ENCODE measurements at regions not wholly inside any gene's neighbourhood (a gene's known extent, or its start where the extent isn't known, plus 50 kb on each side); places are given as distances from the start of the nearest gene placed in this dataset.

GRCh38 chr5:87114631-87115030 is 153.1 kb upstream of the RASA1 start:
- Mint-ChIP-seq H3K27ac (no peak overlapping the region), H3K4me1 (peaks cover 28% of the 10 kb centered on the region), H3K9me3 (no peaks in the 10 kb centered on the region), H3K4me3 (no peak overlapping the region), H3K36me3 (no peaks in the 10 kb centered on the region), H3K27me3 (ENCODE audit: low read depth in 3 of 3) (no peaks in the 10 kb centered on the region)
- no peaks in the 10 kb centered on the region for H3K27me3 ChIP-seq (ENCODE audit: control insufficient read depth in 2 of 2, insufficient read depth in 2 of 2, low read length in 2 of 2)
- no peak overlapping the region for H3K9ac ChIP-seq (ENCODE audit: insufficient read depth, low read length, poor library complexity, severe bottlenecking)
- no peak overlapping the region for H3K4me3 ChIP-seq (replicated peaks in 1 of 3; ENCODE audit: low read depth in 2 of 3, low read length in 3 of 3)
- WGBS (ENCODE audit: insufficient coverage), result 68% methylated on average over 4 of the region's 4 CpGs
- no peaks in the 10 kb centered on the region for H3K9me3 ChIP-seq (replicated peaks in 1 of 2; ENCODE audit: control insufficient read depth in 1 of 2, insufficient read depth in 1 of 2, low read length in 2 of 2)
- H4K20me1 ChIP-seq (ENCODE audit: insufficient read depth, low read length), result no peaks in the 10 kb centered on the region
- intact Hi-C loops (cut with micrococcal nuclease), result no loop called here
- DNase-seq, result no peak
- H3K4me1 ChIP-seq (ENCODE audit: control insufficient read depth in 1 of 2, insufficient read depth in 2 of 2, low read length in 2 of 2), result peaks cover 16 to 27% of the 10 kb centered on the region in 2 donors
- H2AFZ ChIP-seq (ENCODE audit: insufficient read depth, low read depth, low read length, poor library complexity, severe bottlenecking), result no peak overlapping the region
- no peak overlapping the region for H3K4me2 ChIP-seq (replicated peaks; ENCODE audit: extremely low read depth, low read length, poor library complexity, severe bottlenecking)
- H3K27ac ChIP-seq (ENCODE audit: low read depth in 1 of 2, low read length in 2 of 2), result no peak overlapping the region
- TF ChIP-seq, protein P1, sequence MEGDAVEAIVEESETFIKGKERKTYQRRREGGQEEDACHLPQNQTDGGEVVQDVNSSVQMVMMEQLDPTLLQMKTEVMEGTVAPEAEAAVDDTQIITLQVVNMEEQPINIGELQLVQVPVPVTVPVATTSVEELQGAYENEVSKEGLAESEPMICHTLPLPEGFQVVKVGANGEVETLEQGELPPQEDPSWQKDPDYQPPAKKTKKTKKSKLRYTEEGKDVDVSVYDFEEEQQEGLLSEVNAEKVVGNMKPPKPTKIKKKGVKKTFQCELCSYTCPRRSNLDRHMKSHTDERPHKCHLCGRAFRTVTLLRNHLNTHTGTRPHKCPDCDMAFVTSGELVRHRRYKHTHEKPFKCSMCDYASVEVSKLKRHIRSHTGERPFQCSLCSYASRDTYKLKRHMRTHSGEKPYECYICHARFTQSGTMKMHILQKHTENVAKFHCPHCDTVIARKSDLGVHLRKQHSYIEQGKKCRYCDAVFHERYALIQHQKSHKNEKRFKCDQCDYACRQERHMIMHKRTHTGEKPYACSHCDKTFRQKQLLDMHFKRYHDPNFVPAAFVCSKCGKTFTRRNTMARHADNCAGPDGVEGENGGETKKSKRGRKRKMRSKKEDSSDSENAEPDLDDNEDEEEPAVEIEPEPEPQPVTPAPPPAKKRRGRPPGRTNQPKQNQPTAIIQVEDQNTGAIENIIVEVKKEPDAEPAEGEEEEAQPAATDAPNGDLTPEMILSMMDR (IDR thresholded peaks at IDR 0.05), result no peak
- H3K36me3 ChIP-seq (replicated peaks in 1 of 2; ENCODE audit: control insufficient read depth in 1 of 2, insufficient read depth in 2 of 2, low read length in 2 of 2), result no peaks in the 10 kb centered on the region
- no peaks in the 10 kb centered on the region for H3K79me2 ChIP-seq (ENCODE audit: insufficient read depth, low read length)

DNA sequence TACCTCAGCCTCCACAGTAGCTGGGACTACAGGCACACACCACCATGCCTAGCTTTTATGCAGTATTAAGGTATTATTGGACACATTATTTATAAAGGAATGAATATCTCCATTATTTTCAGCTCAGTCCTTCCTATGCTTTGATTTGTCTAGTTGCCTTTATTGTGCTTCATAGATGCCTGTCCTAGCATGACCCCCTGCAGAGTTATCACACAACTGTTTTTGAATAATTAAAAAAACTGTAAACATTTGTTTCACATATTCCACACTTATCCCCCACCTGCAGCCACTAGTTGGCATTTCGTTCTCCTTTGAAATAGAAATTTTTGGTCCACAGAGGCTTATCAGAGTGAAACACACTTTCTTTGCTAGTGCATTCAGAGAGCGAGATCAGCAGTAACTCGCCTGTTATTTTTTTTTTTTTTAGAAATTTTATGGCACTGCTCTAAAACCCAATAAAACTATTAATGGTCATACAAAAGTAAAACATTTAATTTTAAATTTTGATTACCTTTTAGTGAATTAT is 151.8 kb upstream of the RASA1 start:
- no peaks in the 10 kb centered on the region for H4K20me1 ChIP-seq (ENCODE audit: insufficient read depth, low read length)
- no peak overlapping the region for H3K9ac ChIP-seq (ENCODE audit: insufficient read depth, low read length, poor library complexity, severe bottlenecking)
- TF ChIP-seq, protein P1 (IDR thresholded peaks at IDR 0.05), result no peak
- H3K79me2 ChIP-seq (ENCODE audit: insufficient read depth, low read length), result no peaks in the 10 kb centered on the region
- H2AFZ ChIP-seq (ENCODE audit: insufficient read depth, low read depth, low read length, poor library complexity, severe bottlenecking), result no peak overlapping the region
- no peak overlapping the region for H3K27ac Mint-ChIP-seq
- H3K36me3 Mint-ChIP-seq, result no peaks in the 10 kb centered on the region
- no peak overlapping the region for H3K27ac ChIP-seq (ENCODE audit: low read depth in 1 of 2, low read length in 2 of 2)
- peaks cover 28 to 40% of the 10 kb centered on the region in 2 donors for H3K4me1 ChIP-seq (ENCODE audit: control insufficient read depth in 1 of 2, insufficient read depth in 2 of 2, low read length in 2 of 2)
- no peaks in the 10 kb centered on the region for H3K27me3 Mint-ChIP-seq (ENCODE audit: low read depth in 3 of 3)
- no peak overlapping the region for H3K4me3 ChIP-seq (replicated peaks in 1 of 3; ENCODE audit: low read depth in 2 of 3, low read length in 3 of 3)
- no peaks in the 10 kb centered on the region for H3K27me3 ChIP-seq (ENCODE audit: control insufficient read depth in 2 of 2, insufficient read depth in 2 of 2, low read length in 2 of 2)
- intact Hi-C loops (cut with micrococcal nuclease), result no loop called here
- H3K9me3 Mint-ChIP-seq, result no peaks in the 10 kb centered on the region
- WGBS (ENCODE audit: insufficient coverage), result no CpG with 5 or more reads among the region's 3 CpGs
- DNase-seq, result no peak
- peaks cover 41% of the 10 kb centered on the region for H3K4me1 Mint-ChIP-seq
- H3K36me3 ChIP-seq (replicated peaks in 1 of 2; ENCODE audit: control insufficient read depth in 1 of 2, insufficient read depth in 2 of 2, low read length in 2 of 2), result no peaks in the 10 kb centered on the region
- H3K4me2 ChIP-seq (replicated peaks; ENCODE audit: extremely low read depth, low read length, poor library complexity, severe bottlenecking), result no peak overlapping the region
- no peaks in the 10 kb centered on the region for H3K9me3 ChIP-seq (replicated peaks in 1 of 2; ENCODE audit: control insufficient read depth in 1 of 2, insufficient read depth in 1 of 2, low read length in 2 of 2)
- H3K4me3 Mint-ChIP-seq, result no peak overlapping the region

Measured in CD14-positive monocyte (primary cell).